ENCODE measurements at regions not wholly inside any gene's neighbourhood (a gene's known extent, or its start where the extent isn't known, plus 50 kb on each side); places are given as distances from the start of the nearest gene placed in this dataset.

- TF ChIP-seq ZNF532 (CRISPR knock-in tag; IDR thresholded peaks at IDR 0.05; ENCODE audit: borderline replicate concordance) (no peak), RORB (CRISPR knock-in tag; IDR thresholded peaks at IDR 0.05) (no peak), NR2C2 (CRISPR knock-in tag; IDR thresholded peaks at IDR 0.05) (no peak), AR (CRISPR knock-in tag; IDR thresholded peaks at IDR 0.05) (no peak), ZNF281 (CRISPR knock-in tag; IDR thresholded peaks at IDR 0.05) (no peak), FOXP1 (CRISPR knock-in tag; IDR thresholded peaks at IDR 0.05; ENCODE audit: borderline replicate concordance) (no peak), HMGA2 (CRISPR knock-in tag; IDR thresholded peaks at IDR 0.05) (no peak)
Observed at GRCh38 chr10:2858452-2858851, 208.9 kb upstream of the PFKP start (continued).

- Mint-ChIP-seq H3K27ac (no peak overlapping the region), H3K4me1 (peaks cover 19% of the 10 kb centered on the region), H3K36me3 (peaks cover 17% of the 10 kb centered on the region), H3K27me3 (ENCODE audit: low read depth) (peaks cover 9% of the 10 kb centered on the region; the same call in 1 of the 2 replicates), H3K9me3 (peaks cover 31% of the 10 kb centered on the region), H3K4me3 (no peak overlapping the region)
- no peak for ATAC-seq
- CTCF ChIA-PET: no interaction called here
- no peak for DNase-seq (ENCODE audit: low spot score)
- POLR2A ChIA-PET: interaction anchor here (0.6 kb wide), 1 partner anchor 58 kb away, joined by 3 read pairs; no protein-coding TSS in a partner anchor
- TF ChIP-seq GABPB1 (CRISPR knock-in tag; IDR thresholded peaks at IDR 0.05): no peak
- TF ChIP-seq JAZF1 (CRISPR knock-in tag; IDR thresholded peaks at IDR 0.05): no peak
- TF ChIP-seq ZNF532 (CRISPR knock-in tag; IDR thresholded peaks at IDR 0.05; ENCODE audit: borderline replicate concordance): no peak
- no peak for TF ChIP-seq FOXP4 (CRISPR knock-in tag; IDR thresholded peaks at IDR 0.05)
- TF ChIP-seq USF1 (CRISPR knock-in tag; IDR thresholded peaks at IDR 0.05): no peak
- TF ChIP-seq TEAD4 (CRISPR knock-in tag; IDR thresholded peaks at IDR 0.05): no peak
- no peak for TF ChIP-seq ARID4B (CRISPR knock-in tag; IDR thresholded peaks at IDR 0.05; ENCODE audit: borderline replicate concordance)
Observed at GRCh38 chr10:2856598-2856997, 210.8 kb upstream of the PFKP start.
